B cell (primary cell): ENCODE measurements at regions not wholly inside any gene's neighbourhood (a gene's known extent, or its start where the extent isn't known, plus 50 kb on each side); places are given as distances from the start of the nearest gene placed in this dataset.

Experiments
- ATAC-seq: fragments of 200-7000 bp; cut with Tn5 transposase; one replicate; pipeline ENCODE4 v1.10.0; 2021; ENCODE audit warnings: low read depth, mild to moderate bottlenecking, moderate number of reproducible peaks, moderate library complexity
- CTCF ChIA-PET: fragments of 350-600 bp; sonication (Branson Sonifier 250); formaldehyde crosslinking; loops from one replicate; lab custom pipeline; 2021; ENCODE audit warnings: antibody characterized with exemption, inconsistent platforms; lab: Charles Lee
- POLR2A ChIA-PET: fragments of 350-600 bp; sonication (Branson Sonifier 250); formaldehyde crosslinking; loops from one replicate; lab custom pipeline; 2021; ENCODE audit warnings: antibody characterized with exemption; lab: Charles Lee
- DNase-seq: peaks from one replicate; pipeline ENCODE4 v3.0.0; 2013
- H2AFZ ChIP-seq: 2 replicates; pipeline ENCODE4 v1.6.1; 2012; ENCODE audit warnings: mild to moderate bottlenecking, low read depth, low read length; ENCODE audit not compliant: insufficient read depth, poor library complexity, severe bottlenecking
- H3K27ac ChIP-seq, 2 donors: 1 replicate in 1 of 2; 2 replicates in 1 of 2; pipeline ENCODE4 v1.5.1; 2012 to 2013; ENCODE audit warnings: low read length in 2 of 2, mild to moderate bottlenecking in 2 of 2, moderate library complexity in 1 of 2
- H3K27me3 ChIP-seq, 4 experiments: fragments of 200-600 bp in 1 of 4; sonication (generic) in 1 of 4; replicated peaks in 1 of 4; 1 replicate in 2 of 4; 2 replicates in 2 of 4; pipeline versions ENCODE4 v1.6.1 to v1.7.0; 2013 to 2016; ENCODE audit warnings: low read length in 3 of 4, mild to moderate bottlenecking in 2 of 4, mixed read lengths in 1 of 4, moderate library complexity in 1 of 4; ENCODE audit not compliant: insufficient read depth in 4 of 4, control insufficient read depth in 3 of 4; ENCODE audit errors: control extremely low read depth in 1 of 4
- H3K36me3 ChIP-seq, 2 experiments: replicated peaks in 1 of 2; 1 replicate in 1 of 2; 2 replicates in 1 of 2; pipeline versions ENCODE4 v1.6.1 to v1.7.1; 2013; ENCODE audit warnings: low read length in 1 of 2; ENCODE audit not compliant: insufficient read depth in 2 of 2, control insufficient read depth in 1 of 2; ENCODE audit errors: control extremely low read depth in 1 of 2, extremely low read depth in 1 of 2
- H3K4me1 ChIP-seq, 2 donors: fragments of 200-600 bp in 1 of 2; sonication (generic) in 1 of 2; 1 replicate in 1 of 2; 2 replicates in 1 of 2; pipeline versions ENCODE4 v1.5.1 to v1.6.1; 2013 to 2017; ENCODE audit warnings: low read length in 2 of 2; ENCODE audit not compliant: control insufficient read depth in 2 of 2, insufficient read depth in 2 of 2
- H3K4me2 ChIP-seq: replicated peaks from 2 replicates; pipeline ENCODE3; 2012; ENCODE audit warnings: mild to moderate bottlenecking, low read depth, low read length; ENCODE audit not compliant: poor library complexity, severe bottlenecking
- H3K4me3 ChIP-seq, 5 experiments: fragments of 200-600 bp in 1 of 5; sonication (generic) in 1 of 5; 1 replicate in 3 of 5; 2 replicates in 2 of 5; pipeline versions ENCODE4 v1.5.1 to v1.7.0; 2011 to 2016; ENCODE audit warnings: low read length in 4 of 5, mild to moderate bottlenecking in 4 of 5, low read depth in 2 of 5, control low read depth in 1 of 5, moderate library complexity in 1 of 5; ENCODE audit not compliant: insufficient read depth in 1 of 5; ENCODE audit errors: control extremely low read depth in 1 of 5, extremely low read depth in 1 of 5
- H3K79me2 ChIP-seq: fragments of 200-600 bp; sonication (generic); one replicate; pipeline ENCODE4 v1.6.0; 2016; ENCODE audit warnings: low read length; ENCODE audit not compliant: control insufficient read depth, insufficient read depth
- H3K9ac ChIP-seq: fragments of 200-600 bp; sonication (generic); 2 replicates; pipeline ENCODE4 v1.6.1; 2017; ENCODE audit warnings: mild to moderate bottlenecking, low read length, moderate library complexity
- H3K9me3 ChIP-seq, 3 donors: one replicate each; pipeline versions ENCODE4 v1.6.1 to v1.7.1; 2013; ENCODE audit warnings: low read length in 2 of 3; ENCODE audit not compliant: control insufficient read depth in 2 of 3, insufficient read depth in 1 of 3; ENCODE audit errors: control extremely low read depth in 1 of 3
- H4K20me1 ChIP-seq: 2 replicates; pipeline ENCODE4 v1.6.0; 2012; ENCODE audit warnings: mild to moderate bottlenecking, low read length; ENCODE audit not compliant: insufficient read depth, control insufficient read depth, poor library complexity, severe bottlenecking
- H3K27ac Mint-ChIP-seq: one replicate; pipeline ENCODE4 v1.8.0; 2021; ENCODE audit warnings: mixed read lengths
- H3K27me3 Mint-ChIP-seq: one replicate; pipeline ENCODE4 v1.8.0; 2021; ENCODE audit warnings: mixed read lengths
- H3K4me1 Mint-ChIP-seq: one replicate; pipeline ENCODE4 v1.8.0; 2021; ENCODE audit warnings: mixed read lengths
- H3K4me3 Mint-ChIP-seq: one replicate; pipeline ENCODE4 v1.8.0; 2021; ENCODE audit warnings: mixed read lengths
- H3K9me3 Mint-ChIP-seq: one replicate; pipeline ENCODE4 v1.8.0; 2022; ENCODE audit warnings: mixed read lengths; ENCODE audit not compliant: insufficient read depth
- EZH2 ChIP-seq: IDR thresholded peaks from 2 replicates; pipeline ENCODE4 v1.6.1; 2012; ENCODE audit warnings: borderline replicate concordance, low read depth, mild to moderate bottlenecking, moderate library complexity, low read length; ENCODE audit not compliant: insufficient read depth, poor library complexity, severe bottlenecking
- WGBS: methylation state at CpG from one replicate; pipeline ENCODE4 v1.1.5; 2013; ENCODE audit warnings: missing lambda C conversion rate; ENCODE audit not compliant: insufficient coverage; 5-methylcytosine and 5-hydroxymethylcytosine counted together
- intact Hi-C: fragments of 100-400 bp; cut with micrococcal nuclease; formaldehyde crosslinking; loops from one replicate; pipeline ENCODE4 v1.10.0; 2022
- TF ChIP-seq, protein P1 (sequence below): fragments of 200-600 bp; IDR thresholded peaks from one replicate; pipeline ENCODE4 v1.8.0; 2022; ENCODE audit warnings: antibody characterized with exemption, mild to moderate bottlenecking

DNA sequence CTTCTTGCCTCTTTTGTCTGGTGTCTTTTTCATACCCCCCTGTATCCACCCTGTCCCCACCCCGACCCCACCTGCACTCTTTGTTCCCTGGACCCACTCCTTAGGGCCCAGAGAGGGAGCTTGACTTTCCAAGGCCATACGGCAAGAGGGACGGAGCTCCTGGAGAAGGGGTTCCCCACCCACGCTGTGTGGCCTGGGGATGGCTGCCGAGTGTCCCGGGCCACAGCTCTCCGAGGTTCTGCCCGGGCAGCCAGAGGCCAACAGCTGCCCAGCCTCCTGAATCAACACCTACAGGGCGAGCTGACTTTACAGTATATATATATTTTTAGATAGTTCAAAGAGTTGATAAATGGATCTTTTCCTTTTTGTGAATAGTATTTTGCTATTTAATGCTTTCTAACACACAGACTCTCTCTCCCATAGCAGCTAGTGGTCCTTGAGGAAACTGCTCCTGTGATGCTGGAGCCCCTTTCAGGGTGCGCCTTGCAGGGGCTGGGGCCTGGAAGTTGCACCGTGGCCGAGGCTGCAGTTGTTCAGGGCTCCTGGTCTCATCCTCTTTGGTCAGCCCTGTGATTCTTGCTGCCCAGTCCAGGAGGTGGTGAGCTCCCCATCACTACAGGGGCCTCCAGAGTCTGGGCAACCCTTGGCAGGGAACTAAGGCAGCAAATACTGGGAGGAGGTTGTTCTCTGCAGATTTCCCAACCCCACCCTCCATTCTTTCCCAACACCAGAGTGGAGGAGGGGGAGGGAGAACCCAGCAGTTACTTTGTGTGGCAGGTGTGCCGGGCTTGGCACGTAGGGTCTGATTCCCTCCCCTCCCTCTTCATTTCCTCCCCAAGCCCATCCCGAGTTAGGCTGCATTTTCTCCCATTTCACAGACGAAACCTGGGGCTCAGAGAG, 321.6 kb downstream of the PTPRU start:
- Histone ChIP-seq H3K9me3 (peaks cover 0 to 20% (median 0%) of the 10 kb centered on the region in 3 donors), H3K4me2 (no peak overlapping the region), H3K9ac (no peak overlapping the region), H3K4me3 (no peak overlapping the region), H3K27ac (no peak overlapping the region), H4K20me1 (no peaks in the 10 kb centered on the region), H3K27me3 (no peaks in the 10 kb centered on the region), H3K79me2 (no peaks in the 10 kb centered on the region), H2AFZ (no peak overlapping the region), H3K36me3 (no peaks in the 10 kb centered on the region), H3K4me1 (no peaks in the 10 kb centered on the region)
- H3K9me3 Mint-ChIP-seq, result peaks cover 7% of the 10 kb centered on the region
- H3K27ac Mint-ChIP-seq, result no peak overlapping the region
- H3K27me3 Mint-ChIP-seq, result no peaks in the 10 kb centered on the region
- POLR2A ChIA-PET, result no interaction called here
- no peak for TF ChIP-seq EZH2
- TF ChIP-seq, protein P1, sequence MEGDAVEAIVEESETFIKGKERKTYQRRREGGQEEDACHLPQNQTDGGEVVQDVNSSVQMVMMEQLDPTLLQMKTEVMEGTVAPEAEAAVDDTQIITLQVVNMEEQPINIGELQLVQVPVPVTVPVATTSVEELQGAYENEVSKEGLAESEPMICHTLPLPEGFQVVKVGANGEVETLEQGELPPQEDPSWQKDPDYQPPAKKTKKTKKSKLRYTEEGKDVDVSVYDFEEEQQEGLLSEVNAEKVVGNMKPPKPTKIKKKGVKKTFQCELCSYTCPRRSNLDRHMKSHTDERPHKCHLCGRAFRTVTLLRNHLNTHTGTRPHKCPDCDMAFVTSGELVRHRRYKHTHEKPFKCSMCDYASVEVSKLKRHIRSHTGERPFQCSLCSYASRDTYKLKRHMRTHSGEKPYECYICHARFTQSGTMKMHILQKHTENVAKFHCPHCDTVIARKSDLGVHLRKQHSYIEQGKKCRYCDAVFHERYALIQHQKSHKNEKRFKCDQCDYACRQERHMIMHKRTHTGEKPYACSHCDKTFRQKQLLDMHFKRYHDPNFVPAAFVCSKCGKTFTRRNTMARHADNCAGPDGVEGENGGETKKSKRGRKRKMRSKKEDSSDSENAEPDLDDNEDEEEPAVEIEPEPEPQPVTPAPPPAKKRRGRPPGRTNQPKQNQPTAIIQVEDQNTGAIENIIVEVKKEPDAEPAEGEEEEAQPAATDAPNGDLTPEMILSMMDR, result no peak
- intact Hi-C loops, result no loop called here
- CTCF ChIA-PET, result no interaction called here
- DNase-seq (no peak), ATAC-seq (no peak)
- H3K4me3 Mint-ChIP-seq, result no peak overlapping the region
- H3K4me1 Mint-ChIP-seq, result no peaks in the 10 kb centered on the region
- 86% methylated on average over 6 of the region's 16 CpGs for WGBS

DNA sequence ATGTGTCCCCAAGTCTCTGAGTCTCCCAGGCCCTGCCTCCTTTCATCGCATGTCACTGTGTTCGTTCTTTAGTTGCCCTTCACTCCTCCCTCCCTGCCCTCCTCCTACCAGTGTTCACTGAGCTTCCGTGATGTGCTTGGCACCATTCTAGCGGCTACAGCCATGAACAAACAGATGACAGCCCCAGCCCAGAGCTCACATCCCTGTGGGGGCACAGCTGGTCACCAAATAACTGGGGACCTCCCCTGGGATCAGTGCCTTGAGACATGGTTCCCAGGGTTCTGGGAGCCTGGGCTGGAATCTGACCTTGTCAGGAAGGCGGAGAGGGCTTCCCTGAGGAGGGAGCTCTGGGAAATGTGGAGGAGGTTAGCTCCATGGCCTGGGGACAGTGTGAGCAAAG, 320.7 kb downstream of the PTPRU start:
- Histone ChIP-seq H3K27me3 (no peaks in the 10 kb centered on the region), H3K4me1 (no peaks in the 10 kb centered on the region), H2AFZ (no peak overlapping the region), H3K79me2 (no peaks in the 10 kb centered on the region), H3K36me3 (no peaks in the 10 kb centered on the region), H3K4me2 (no peak overlapping the region), H4K20me1 (no peaks in the 10 kb centered on the region), H3K27ac (no peak overlapping the region), H3K4me3 (no peak overlapping the region), H3K9ac (no peak overlapping the region), H3K9me3 (peaks cover 0 to 12% (median 0%) of the 10 kb centered on the region in 3 donors)
- Mint-ChIP-seq H3K9me3 (no peaks in the 10 kb centered on the region), H3K4me3 (no peak overlapping the region), H3K27ac (no peak overlapping the region), H3K4me1 (no peaks in the 10 kb centered on the region), H3K27me3 (no peaks in the 10 kb centered on the region)
- no peak for DNase-seq
- ChIA-PET CTCF (no interaction called here), POLR2A (no interaction called here)
- intact Hi-C loops, result no loop called here
- no peak for ATAC-seq
- no peak for TF ChIP-seq EZH2
- TF ChIP-seq, protein P1, result no peak
- 90% methylated on average over 2 of the region's 5 CpGs for WGBS
